ENCODE measurements at regions not wholly inside any gene's neighbourhood (a gene's known extent, or its start where the extent isn't known, plus 50 kb on each side); places are given as distances from the start of the nearest gene placed in this dataset.

DNA sequence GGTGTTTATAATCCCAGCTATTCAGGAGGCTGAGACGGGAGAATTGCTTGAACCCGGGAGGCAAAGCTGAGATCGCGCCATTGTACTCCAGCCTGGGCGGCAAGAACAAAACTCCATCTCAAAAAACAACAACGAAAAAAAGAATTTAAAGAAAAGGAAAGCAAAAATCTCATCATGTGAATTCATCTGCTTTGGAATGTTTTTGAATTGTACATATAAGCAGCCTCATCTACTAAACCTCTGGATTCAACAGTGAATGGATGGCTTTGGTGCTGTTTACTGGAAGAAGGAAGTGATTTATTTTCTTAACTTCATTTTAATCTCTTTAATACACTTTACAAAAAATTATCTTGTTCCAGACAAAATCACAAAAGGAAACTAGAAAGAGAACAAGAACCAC, 51.8 kb upstream of the PNRC1 start:
- DNase-seq (ENCODE audit: low spot score) = no peak

DNA sequence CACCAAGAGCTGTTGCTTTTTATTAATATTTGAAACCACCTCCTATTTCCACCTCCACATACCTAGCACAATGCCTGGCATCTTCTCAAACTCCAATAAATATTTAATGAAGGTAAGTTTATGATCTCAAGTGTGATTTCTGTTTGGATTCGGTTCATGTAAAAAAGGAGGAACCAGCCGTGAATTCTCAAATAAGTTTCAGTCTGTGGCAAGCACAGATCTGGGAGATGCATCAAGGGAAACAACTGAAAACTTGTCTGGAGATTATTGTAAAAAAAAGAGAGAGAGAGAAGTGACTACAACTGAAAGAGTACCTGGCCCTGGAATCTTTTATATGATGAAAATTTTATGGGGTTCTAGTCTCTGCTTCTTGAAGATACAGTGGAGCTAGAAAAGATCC, 52.8 kb upstream of the PNRC1 start:
- no peak for DNase-seq (ENCODE audit: low spot score)

DNA sequence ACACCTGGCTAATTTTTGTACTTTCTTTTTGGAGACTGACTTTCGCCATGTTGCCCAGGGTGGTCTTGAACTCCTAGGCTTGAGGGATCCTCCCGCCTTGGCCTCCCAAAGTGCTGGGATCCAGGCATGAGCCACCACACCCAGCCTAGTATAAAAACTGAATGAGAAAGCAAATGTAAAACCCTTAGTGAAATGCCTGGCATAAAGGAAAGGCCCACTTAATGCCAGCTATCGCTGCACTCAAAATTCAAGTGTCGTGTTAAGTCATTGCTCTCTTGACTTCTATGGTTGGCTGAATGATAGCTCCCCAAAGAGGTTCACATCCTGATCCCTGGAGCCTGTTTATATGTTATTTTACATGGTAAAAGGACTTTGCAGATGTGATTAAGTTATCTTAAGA, 54.4 kb upstream of the PNRC1 start:
- no peak for DNase-seq (ENCODE audit: low spot score)

DNA sequence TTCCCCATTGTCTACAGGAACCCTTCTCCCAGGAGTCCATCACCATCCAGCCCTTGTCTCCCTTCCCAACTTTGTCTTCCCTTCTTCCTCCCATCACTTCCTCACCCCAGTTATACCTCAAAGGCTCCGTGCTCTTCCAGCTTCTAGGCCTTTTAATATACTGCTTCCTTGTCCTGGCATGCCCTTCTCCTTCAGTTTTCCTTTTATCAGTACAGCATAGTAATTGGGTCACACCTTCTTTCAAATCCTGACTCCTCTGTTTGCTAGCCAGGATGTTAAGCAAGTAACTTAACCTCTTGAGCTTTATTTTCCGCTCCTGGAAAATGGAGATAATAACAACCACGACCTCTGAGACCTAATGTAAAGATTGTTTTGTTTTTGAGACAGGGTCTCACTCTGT, 54.9 kb upstream of the PNRC1 start:
- no peak for DNase-seq (ENCODE audit: low spot score)

DNA sequence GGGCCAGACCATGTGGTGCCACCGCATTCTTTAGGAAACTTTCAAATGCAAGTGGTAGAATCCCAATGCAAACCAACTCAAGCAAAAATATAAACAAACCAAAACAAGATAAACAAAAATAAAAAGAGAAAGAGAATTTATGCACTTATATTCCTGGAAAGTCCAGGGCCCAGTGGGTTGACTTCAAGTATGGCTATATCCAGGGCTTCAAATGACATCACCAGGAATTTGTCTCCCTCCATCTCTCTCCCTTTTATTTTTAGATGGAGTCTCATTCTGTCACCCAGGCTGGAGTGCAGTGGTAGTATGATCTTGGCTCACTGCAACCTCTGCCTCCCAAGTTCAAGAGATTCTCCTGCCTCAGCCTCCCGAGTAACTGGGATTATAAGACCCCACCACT, 56.1 kb upstream of the PNRC1 start:
- no peak for DNase-seq (ENCODE audit: low spot score)

DNA sequence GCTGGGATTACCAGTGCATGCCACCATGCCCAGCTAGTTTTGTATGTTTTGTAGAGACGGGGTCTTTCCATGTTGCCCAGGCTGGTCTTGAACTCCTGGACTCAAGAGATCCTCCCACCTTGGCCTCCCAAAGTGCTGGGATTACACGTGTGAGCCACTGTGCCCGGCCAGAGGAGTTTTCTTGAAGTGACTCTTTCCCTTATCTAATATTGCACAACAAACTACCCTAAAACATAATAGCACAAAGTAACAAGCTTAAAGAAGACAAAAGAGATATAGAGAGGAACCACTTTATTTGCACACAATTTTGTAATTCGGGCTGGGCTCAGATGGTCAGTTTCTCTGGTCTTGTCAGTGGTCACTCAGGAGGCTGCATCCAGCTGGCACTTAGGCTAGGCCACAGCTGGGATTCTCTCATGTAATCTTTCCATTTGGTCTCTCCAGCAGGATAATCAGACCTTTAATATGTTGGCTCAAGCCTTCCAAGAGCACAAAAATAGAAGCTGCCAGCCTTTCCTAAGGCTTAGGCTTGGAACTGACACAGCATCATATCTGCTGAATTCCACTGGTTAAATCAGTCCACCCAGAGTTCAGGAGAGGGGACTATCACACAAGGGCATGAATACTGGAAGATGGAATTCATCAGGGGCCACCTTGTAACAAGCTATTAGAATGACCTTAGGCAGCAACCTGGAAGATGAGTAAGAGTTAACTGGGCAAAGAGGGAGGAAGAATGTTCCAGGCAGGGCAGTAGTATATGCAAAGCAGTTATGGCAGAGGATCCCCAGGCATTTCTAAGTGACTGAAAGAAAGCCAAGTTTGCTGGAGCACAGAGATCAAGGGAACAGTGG, 56.7 kb upstream of the PNRC1 start:
- DNase-seq (ENCODE audit: low spot score) = peak; percentile 5

DNA sequence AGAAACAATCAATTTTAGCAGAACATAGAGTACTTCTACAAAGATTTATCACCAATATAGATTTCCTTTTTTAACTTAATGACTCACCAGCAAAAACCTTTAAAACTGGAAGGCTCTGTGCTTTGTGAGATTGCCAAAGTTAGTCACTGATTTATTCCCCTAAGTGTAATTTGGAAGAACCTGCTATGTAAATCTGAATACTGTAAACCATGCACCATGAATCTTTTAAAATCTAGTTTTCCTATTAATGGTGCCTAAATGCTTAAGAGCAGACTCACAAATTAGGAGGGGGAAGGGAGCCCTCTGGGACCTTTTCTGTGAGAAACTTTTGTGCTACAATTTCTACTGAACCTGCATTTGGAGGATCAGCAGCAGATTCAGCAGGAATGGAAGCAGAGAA, 57.8 kb upstream of the PNRC1 start:
- peak; percentile 54 for DNase-seq (ENCODE audit: low spot score)

DNA sequence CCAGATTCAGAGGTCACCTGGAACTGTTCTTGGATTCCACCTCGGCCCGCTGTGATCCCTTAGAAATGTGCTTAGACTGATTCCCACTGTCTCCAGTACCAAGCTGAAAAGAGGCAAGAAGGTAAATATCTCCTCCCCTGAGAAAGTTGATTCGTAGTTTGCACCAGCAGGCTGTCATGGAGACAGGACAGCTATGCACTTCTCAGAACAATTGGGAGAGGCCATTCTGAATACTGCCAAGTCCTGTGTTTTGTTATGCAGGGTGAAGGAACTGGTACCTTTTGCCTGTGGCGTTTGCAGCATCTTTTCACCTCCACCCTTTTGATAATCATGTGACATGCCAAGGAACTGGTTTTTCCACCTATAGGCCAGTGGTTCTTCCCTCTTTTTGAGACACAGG, 58.2 kb upstream of the RNGTT start:
- DNase-seq (ENCODE audit: low spot score) = no peak

DNA sequence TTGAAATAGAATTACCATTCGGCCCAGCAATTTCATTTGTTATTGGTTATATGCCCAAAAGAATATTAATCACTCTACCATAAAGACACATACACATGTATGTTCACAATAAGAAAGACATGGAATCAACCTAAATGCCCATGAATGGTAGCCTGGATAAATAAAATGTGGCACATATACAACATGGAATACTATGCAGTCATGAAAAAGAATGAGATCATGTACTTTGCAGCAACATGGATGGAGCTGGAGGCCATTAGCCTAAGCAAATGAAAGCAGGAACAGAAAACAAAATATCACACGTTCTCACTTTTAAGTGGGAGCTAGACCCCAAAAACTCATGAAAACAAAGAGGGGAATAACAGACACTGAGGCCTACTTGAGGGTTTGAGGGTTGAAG, 52.6 kb upstream of the RNGTT start:
- no peak for DNase-seq (ENCODE audit: low spot score)

DNA sequence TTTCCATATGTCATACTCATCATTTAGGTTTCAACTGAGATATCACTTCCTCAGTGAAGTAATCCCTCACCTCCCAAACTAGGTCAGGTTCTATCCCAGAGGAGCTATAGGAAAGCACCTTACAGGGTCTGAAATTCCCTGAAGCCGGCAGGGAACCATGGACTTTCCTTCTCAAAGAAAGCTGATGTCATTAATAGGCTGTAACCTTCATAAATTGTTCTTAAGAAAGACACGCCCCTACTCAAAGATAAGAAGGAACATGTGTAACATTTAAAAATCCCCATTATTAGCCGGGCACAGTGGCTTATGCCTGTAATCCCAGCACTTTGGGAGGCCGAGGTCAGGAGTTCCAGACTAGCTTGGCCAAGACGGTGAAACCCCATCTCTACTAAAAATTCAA, 50.0 kb upstream of the RNGTT start:
- no peak for DNase-seq (ENCODE audit: low spot score)
